ENCODE measurements at regions not wholly inside any gene's neighbourhood (a gene's known extent, or its start where the extent isn't known, plus 50 kb on each side); places are given as distances from the start of the nearest gene placed in this dataset.

- no peak overlapping the region for H3K27ac ChIP-seq (ENCODE audit: low read depth, low read length)
- intact Hi-C loops (cut with micrococcal nuclease), result no loop called here
- H3K4me2 ChIP-seq (ENCODE audit: low read length), result no peak overlapping the region
- no TSS peak for BruUV-seq (replicated peaks)
- CTCF ChIA-PET, result no interaction called here
- H3K9ac ChIP-seq (ENCODE audit: low read length), result no peak overlapping the region
- no peaks in the 10 kb centered on the region for H4K20me1 ChIP-seq (ENCODE audit: insufficient read depth)
- ATAC-seq, result no peak
- RAD21 ChIA-PET (ENCODE audit: low non-redundant PET in 1 of 2, low total read pairs in 2 of 2, uncharacterized antibody in 2 of 2, unreplicated experiment in 2 of 2), result no interaction called here
- H3K79me2 ChIP-seq (ENCODE audit: insufficient read depth, low read length), result no peaks in the 10 kb centered on the region
- H3K9me2 ChIP-seq (ENCODE audit: insufficient read depth), result no peaks in the 10 kb centered on the region
- POLR2A ChIA-PET, result no interaction called here
- no peak overlapping the region for H2AFZ ChIP-seq (ENCODE audit: low read depth, low read length, poor library complexity, severe bottlenecking)
- DNase-seq (ENCODE audit: low read depth, low spot score), result no peak
- no peak overlapping the region for H3K4me3 ChIP-seq (replicated peaks in 1 of 2; ENCODE audit: low read depth in 1 of 2, low read length in 2 of 2)
- no peak for TF ChIP-seq SIN3A (IDR thresholded peaks at IDR 0.05; ENCODE audit: low read depth)
- no peak for TF ChIP-seq SRF (IDR thresholded peaks at IDR 0.05; ENCODE audit: low read depth)
- TF ChIP-seq EGR1 (IDR thresholded peaks at IDR 0.05; ENCODE audit: low read depth), result no peak
- TF ChIP-seq ZFX (IDR thresholded peaks at IDR 0.05), result no peak
- no peak for TF ChIP-seq POLR2AphosphoS5 (IDR thresholded peaks at IDR 0.05; ENCODE audit: low read depth, low read length)
- TF ChIP-seq EZH2 (IDR thresholded peaks at IDR 0.05), result no peak
- no peak for TF ChIP-seq SP1 (IDR thresholded peaks at IDR 0.05; ENCODE audit: low read depth)
- no peak for TF ChIP-seq ZNF274 (IDR thresholded peaks at IDR 0.05; ENCODE audit: low read depth, low read length)
- no peak for TF ChIP-seq CEBPB (IDR thresholded peaks at IDR 0.05; ENCODE audit: low read depth)
- TF ChIP-seq RAD21 (IDR thresholded peaks at IDR 0.05; ENCODE audit: low read depth), result no peak
- no peak for TF ChIP-seq ELF1 (IDR thresholded peaks at IDR 0.05; ENCODE audit: borderline replicate concordance, low read depth)
- no peak for TF ChIP-seq TCF7L2 (IDR thresholded peaks at IDR 0.05; ENCODE audit: borderline replicate concordance, extremely low read depth, insufficient read depth, insufficient read length)
- TF ChIP-seq MAX (IDR thresholded peaks at IDR 0.05), result no peak
- no peak for TF ChIP-seq YY1 (IDR thresholded peaks at IDR 0.05; ENCODE audit: extremely low read depth, insufficient replicate concordance, low read depth, low read length)
- TF ChIP-seq CTCF (IDR thresholded peaks at IDR 0.05 in 2 of 3, conservative IDR thresholded peaks at IDR 0.05 in 1 of 3; ENCODE audit: borderline replicate concordance in 1 of 3, insufficient read depth in 1 of 3, low read depth in 2 of 3, low read length in 2 of 3), result no peak
- TF ChIP-seq EZH2phosphoT487 (IDR thresholded peaks at IDR 0.05; ENCODE audit: borderline replicate concordance), result no peak
- TF ChIP-seq FOSL1 (IDR thresholded peaks at IDR 0.05; ENCODE audit: low read depth), result no peak
- no peak for TF ChIP-seq ATF3 (IDR thresholded peaks at IDR 0.05)
- no peak for TF ChIP-seq POLR2A (IDR thresholded peaks at IDR 0.05; ENCODE audit: borderline replicate concordance, extremely low read depth, insufficient read depth, insufficient read length)
- no peak for TF ChIP-seq CBX3 (IDR thresholded peaks at IDR 0.05; ENCODE audit: low read depth)
- H3K4me1 ChIP-seq (ENCODE audit: control insufficient read depth in 1 of 2, insufficient read depth in 2 of 2, low read length in 2 of 2), result no peaks in the 10 kb centered on the region
- H3K9me3 ChIP-seq (ENCODE audit: control insufficient read depth in 1 of 2, insufficient read depth in 1 of 2, low read depth in 1 of 2, low read length in 2 of 2), result peaks cover 3 to 11% of the 10 kb centered on the region in 2 experiments; a peak in 2 of 4 replicates
- H3K36me3 ChIP-seq (ENCODE audit: control insufficient read depth in 1 of 2, insufficient read depth in 2 of 2, low read length in 2 of 2), result no peaks in the 10 kb centered on the region
- H3K27me3 ChIP-seq (ENCODE audit: insufficient read depth, low read length), result no peaks in the 10 kb centered on the region
Observed at GRCh38 chr2:8531481-8531880, 150.4 kb upstream of the ID2 start.
